ENCODE measurements at regions not wholly inside any gene's neighbourhood (a gene's known extent, or its start where the extent isn't known, plus 50 kb on each side); places are given as distances from the start of the nearest gene placed in this dataset.

DNA sequence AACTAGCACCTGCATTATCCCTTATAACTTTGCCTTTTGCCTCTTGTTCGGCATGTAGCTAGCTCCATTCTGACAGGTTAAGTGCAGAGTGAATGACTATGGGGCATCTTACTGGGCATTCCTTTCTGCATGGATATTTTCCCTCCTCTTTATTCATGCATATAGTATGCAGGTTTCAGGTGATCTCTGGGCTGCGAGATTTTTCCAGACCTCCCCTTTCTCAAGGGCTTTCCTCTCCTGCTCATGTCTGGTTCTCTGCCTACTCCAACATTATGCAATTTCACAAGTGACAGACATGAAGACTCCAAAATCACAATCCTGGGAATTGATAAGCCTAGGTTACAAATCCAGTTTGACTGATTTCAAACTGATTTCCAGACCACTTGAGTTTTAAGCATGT is 503.8 kb downstream of the NXPH1 start:
- TF ChIP-seq, protein P1, sequence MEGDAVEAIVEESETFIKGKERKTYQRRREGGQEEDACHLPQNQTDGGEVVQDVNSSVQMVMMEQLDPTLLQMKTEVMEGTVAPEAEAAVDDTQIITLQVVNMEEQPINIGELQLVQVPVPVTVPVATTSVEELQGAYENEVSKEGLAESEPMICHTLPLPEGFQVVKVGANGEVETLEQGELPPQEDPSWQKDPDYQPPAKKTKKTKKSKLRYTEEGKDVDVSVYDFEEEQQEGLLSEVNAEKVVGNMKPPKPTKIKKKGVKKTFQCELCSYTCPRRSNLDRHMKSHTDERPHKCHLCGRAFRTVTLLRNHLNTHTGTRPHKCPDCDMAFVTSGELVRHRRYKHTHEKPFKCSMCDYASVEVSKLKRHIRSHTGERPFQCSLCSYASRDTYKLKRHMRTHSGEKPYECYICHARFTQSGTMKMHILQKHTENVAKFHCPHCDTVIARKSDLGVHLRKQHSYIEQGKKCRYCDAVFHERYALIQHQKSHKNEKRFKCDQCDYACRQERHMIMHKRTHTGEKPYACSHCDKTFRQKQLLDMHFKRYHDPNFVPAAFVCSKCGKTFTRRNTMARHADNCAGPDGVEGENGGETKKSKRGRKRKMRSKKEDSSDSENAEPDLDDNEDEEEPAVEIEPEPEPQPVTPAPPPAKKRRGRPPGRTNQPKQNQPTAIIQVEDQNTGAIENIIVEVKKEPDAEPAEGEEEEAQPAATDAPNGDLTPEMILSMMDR (conservative IDR thresholded peaks at IDR 0.05): no peak
- H3K27ac Mint-ChIP-seq (ENCODE audit: unreplicated experiment): no peak overlapping the region
- peaks cover 3% of the 10 kb centered on the region for H3K9me3 Mint-ChIP-seq
- no peak overlapping the region for H3K4me3 Mint-ChIP-seq
- H3K27me3 Mint-ChIP-seq (ENCODE audit: low read depth): no peaks in the 10 kb centered on the region
- DNase-seq (ENCODE audit: low read depth, low spot score): no peak
- H3K4me1 Mint-ChIP-seq: peaks cover 12% of the 10 kb centered on the region
- no peaks in the 10 kb centered on the region for H3K36me3 Mint-ChIP-seq (ENCODE audit: low read depth)

DNA sequence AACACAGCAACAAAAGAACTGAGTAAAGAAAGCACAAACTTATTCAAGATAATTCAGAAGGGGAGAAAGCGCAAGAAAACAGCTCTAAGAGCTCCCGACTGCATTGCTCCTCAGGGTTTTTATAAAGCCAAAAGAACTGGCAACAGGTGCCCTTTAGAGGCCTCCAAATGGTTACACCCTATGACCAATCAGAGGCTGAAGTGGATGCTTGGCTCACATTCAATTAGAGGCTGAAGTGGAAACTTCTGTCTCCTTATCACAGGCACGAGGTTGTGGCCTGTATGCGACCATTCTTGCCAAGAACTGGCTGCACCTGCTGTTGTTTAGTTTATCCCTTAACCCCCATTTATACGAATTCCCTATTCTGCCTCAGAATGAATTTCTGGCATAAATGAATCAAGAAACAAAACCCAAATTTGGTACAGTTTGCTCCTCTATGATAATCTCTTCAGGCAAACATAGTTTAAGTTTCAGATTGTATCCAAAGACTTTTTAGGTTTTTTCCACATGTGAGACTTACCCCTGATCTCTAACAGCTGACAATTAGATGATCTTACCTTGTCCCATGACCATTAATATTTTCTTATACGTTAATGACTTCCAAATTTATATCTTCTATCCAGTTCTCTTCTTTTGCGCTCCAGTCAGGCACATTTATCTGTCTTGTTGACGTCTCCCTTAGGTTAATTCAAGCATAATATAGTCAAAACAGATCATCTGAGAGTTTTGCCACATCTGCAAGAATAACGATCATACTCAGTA is 504.8 kb downstream of the NXPH1 start:
- no peak for DNase-seq (ENCODE audit: low read depth, low spot score)
- Mint-ChIP-seq H3K9me3 (peaks cover 2% of the 10 kb centered on the region), H3K4me3 (no peak overlapping the region), H3K27me3 (ENCODE audit: low read depth) (no peaks in the 10 kb centered on the region), H3K4me1 (peaks cover 8% of the 10 kb centered on the region), H3K27ac (ENCODE audit: unreplicated experiment) (no peak overlapping the region), H3K36me3 (ENCODE audit: low read depth) (no peaks in the 10 kb centered on the region)
- TF ChIP-seq, protein P1 (conservative IDR thresholded peaks at IDR 0.05): no peak

DNA sequence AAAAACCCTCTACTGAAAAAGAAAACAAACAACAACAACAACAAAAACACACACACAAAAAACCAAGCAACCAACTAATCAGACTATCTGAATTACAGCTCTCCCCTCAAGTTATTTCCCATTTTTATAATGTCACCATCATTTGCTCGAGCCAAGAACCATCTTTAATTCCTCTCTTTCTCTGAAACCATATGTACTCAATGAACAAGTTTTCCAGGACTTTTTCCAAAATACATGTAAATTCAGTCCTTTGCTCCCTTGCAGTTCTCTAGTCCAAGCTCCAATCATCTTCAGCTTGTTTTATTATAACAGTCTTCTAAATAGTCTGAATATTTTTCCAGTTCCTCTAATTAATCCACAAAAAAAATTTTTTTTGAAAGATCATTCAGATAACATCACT is 506.0 kb downstream of the NXPH1 start:
- Mint-ChIP-seq H3K36me3 (ENCODE audit: low read depth) (no peaks in the 10 kb centered on the region), H3K4me3 (no peak overlapping the region), H3K27ac (ENCODE audit: unreplicated experiment) (no peak overlapping the region), H3K4me1 (peaks cover 4% of the 10 kb centered on the region), H3K27me3 (ENCODE audit: low read depth) (no peaks in the 10 kb centered on the region), H3K9me3 (peaks cover 2% of the 10 kb centered on the region)
- TF ChIP-seq, protein P1 (conservative IDR thresholded peaks at IDR 0.05): no peak
- DNase-seq (ENCODE audit: low read depth, low spot score): no peak

DNA sequence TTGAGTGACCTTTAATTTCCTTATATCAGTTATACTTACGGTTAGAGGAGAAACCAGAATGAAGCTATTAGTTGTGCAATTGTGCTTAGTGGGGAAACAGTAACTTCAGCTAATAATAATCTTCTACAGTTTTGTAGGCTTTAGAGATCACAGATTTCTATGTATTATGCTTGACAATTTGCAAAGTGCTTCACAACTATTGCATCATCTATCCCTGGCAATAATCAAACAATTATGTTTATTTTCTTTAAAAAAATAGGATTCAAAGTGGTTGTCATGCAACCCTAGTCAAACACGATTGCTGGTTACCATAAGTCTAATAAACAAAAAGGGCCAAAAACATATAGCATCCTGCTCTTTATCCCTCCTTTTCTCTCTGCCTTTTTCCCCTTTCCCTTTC is 530.3 kb downstream of the NXPH1 start:
- H3K9me3 Mint-ChIP-seq: no peaks in the 10 kb centered on the region
- H3K4me3 Mint-ChIP-seq: no peak overlapping the region
- TF ChIP-seq, protein P1 (conservative IDR thresholded peaks at IDR 0.05): no peak
- no peaks in the 10 kb centered on the region for H3K36me3 Mint-ChIP-seq (ENCODE audit: low read depth)
- no peaks in the 10 kb centered on the region for H3K27me3 Mint-ChIP-seq (ENCODE audit: low read depth)
- no peak for DNase-seq (ENCODE audit: low read depth, low spot score)
- H3K4me1 Mint-ChIP-seq: no peaks in the 10 kb centered on the region
- H3K27ac Mint-ChIP-seq (ENCODE audit: unreplicated experiment): no peak overlapping the region

DNA sequence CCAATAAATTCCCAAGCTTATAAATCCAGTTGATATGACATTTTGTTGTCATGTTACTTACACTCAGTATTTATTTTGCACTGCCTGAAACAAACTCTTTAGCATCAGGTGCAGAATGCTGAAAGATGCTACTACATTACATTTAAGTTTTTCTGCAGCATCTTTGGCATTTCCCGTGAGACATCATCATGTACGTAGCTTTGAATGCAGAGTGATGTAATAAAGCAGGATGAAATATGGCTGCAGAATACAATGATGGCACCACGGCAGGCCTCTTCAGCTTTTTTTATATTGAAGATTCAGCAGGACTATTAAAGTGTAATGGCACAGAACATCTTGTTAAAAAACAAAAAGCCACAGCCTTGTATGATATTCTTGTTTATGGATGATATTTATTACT is 531.8 kb downstream of the NXPH1 start:
- no peaks in the 10 kb centered on the region for H3K4me1 Mint-ChIP-seq
- H3K27ac Mint-ChIP-seq (ENCODE audit: unreplicated experiment): no peak overlapping the region
- H3K9me3 Mint-ChIP-seq: no peaks in the 10 kb centered on the region
- no peak for DNase-seq (ENCODE audit: low read depth, low spot score)
- no peaks in the 10 kb centered on the region for H3K36me3 Mint-ChIP-seq (ENCODE audit: low read depth)
- H3K27me3 Mint-ChIP-seq (ENCODE audit: low read depth): no peaks in the 10 kb centered on the region
- TF ChIP-seq, protein P1 (conservative IDR thresholded peaks at IDR 0.05): no peak
- no peak overlapping the region for H3K4me3 Mint-ChIP-seq

Measured in neural crest cell (in vitro differentiated cells).